Neural cell (in vitro differentiated cells): ENCODE measurements at regions not wholly inside any gene's neighbourhood (a gene's known extent, or its start where the extent isn't known, plus 50 kb on each side); places are given as distances from the start of the nearest gene placed in this dataset.

Source experiments
- H2AFZ ChIP-seq: fragments of 200-600, 300-800 bp; sonication (generic), shearing (Covaris generic); 2 replicates; pipeline ENCODE4 v1.6.0; 2014; ENCODE audit warnings: low read depth, mild to moderate bottlenecking, antibody characterized with exemption, low read length, moderate library complexity
- H3F3A ChIP-seq: fragments of 200-600 bp; shearing (Covaris generic); 2 replicates; pipeline ENCODE4 v1.6.1; 2016; ENCODE audit warnings: mild to moderate bottlenecking, moderate library complexity, mixed read lengths, antibody characterized with exemption, low read length; ENCODE audit not compliant: insufficient read depth, poor library complexity, severe bottlenecking
- H3K27ac ChIP-seq: fragments of 200-600, 300-800 bp; sonication (generic), shearing (Covaris generic); 2 replicates; pipeline ENCODE4 v1.5.1; 2014; ENCODE audit warnings: mild to moderate bottlenecking, low read length, moderate library complexity
- H3K27me3 ChIP-seq: fragments of 300-800, 200-600 bp; sonication (generic), shearing (Covaris generic); 2 replicates; pipeline ENCODE4 v1.6.0; 2014; ENCODE audit warnings: mild to moderate bottlenecking, low read depth, low read length, moderate library complexity; ENCODE audit not compliant: insufficient read depth
- H3K36me3 ChIP-seq: fragments of 300-800, 200-600 bp; sonication (generic), shearing (Covaris generic); 2 replicates; pipeline ENCODE4 v1.5.1; 2014; ENCODE audit warnings: mild to moderate bottlenecking, antibody characterized with exemption, low read length, moderate library complexity; ENCODE audit not compliant: insufficient read depth
- H3K4me2 ChIP-seq: fragments of 300-800, 200-600 bp; sonication (generic), shearing (Covaris generic); 2 replicates; pipeline ENCODE4 v1.6.0; 2014; ENCODE audit warnings: mild to moderate bottlenecking, low read length
- H3K4me3 ChIP-seq: fragments of 300-800, 200-600 bp; sonication (generic), shearing (Covaris generic); 2 replicates; pipeline ENCODE4 v1.5.1; 2014; ENCODE audit warnings: mild to moderate bottlenecking, low read length, moderate library complexity
- H3K79me2 ChIP-seq: fragments of 200-600 bp; shearing (Covaris generic); replicated peaks from 2 replicates; pipeline ENCODE4 v1.6.0; 2014; ENCODE audit warnings: mild to moderate bottlenecking, low read length, moderate library complexity; ENCODE audit not compliant: insufficient read depth
- H3K9ac ChIP-seq: fragments of 300-800, 200-600 bp; sonication (generic), shearing (Covaris generic); 2 replicates; pipeline ENCODE4 v1.6.1; 2016; ENCODE audit warnings: mild to moderate bottlenecking, low read length, mixed read lengths
- H3K9me2 ChIP-seq: fragments of 200-600 bp; shearing (Covaris generic); 2 replicates; pipeline ENCODE4 v1.6.1; 2016; ENCODE audit warnings: mild to moderate bottlenecking, low read length, mixed read lengths; ENCODE audit not compliant: insufficient read depth
- H3K9me3 ChIP-seq: fragments of 200-600, 300-800 bp; sonication (generic), shearing (Covaris generic); 2 replicates; pipeline ENCODE4 v1.6.1; 2016; ENCODE audit warnings: mild to moderate bottlenecking, mixed run types, low read length, moderate library complexity, mixed read lengths
- H4K20me1 ChIP-seq: fragments of 200-600 bp; shearing (Covaris generic); 2 replicates; pipeline ENCODE4 v1.6.1; 2016; ENCODE audit warnings: mild to moderate bottlenecking, mixed run types; ENCODE audit not compliant: insufficient read depth
- EP300 ChIP-seq: fragments of 450-650 bp; conservative IDR thresholded peaks from 2 replicates; pipeline ENCODE4 v1.6.1; 2014; ENCODE audit warnings: antibody characterized with exemption, mild to moderate bottlenecking, moderate library complexity; ENCODE audit not compliant: poor library complexity, severe bottlenecking
- EZH2 ChIP-seq: fragments of 200-600, 300-800 bp; shearing (Covaris generic), sonication (generic); IDR thresholded peaks from 2 replicates; pipeline ENCODE4 v1.6.1; 2014; ENCODE audit warnings: antibody characterized with exemption, low read length, borderline replicate concordance, mild to moderate bottlenecking; ENCODE audit not compliant: insufficient read depth, poor library complexity, severe bottlenecking
- MXI1 ChIP-seq: fragments of 450-650 bp; conservative IDR thresholded peaks from 2 replicates; pipeline ENCODE4 v1.6.1; 2014; ENCODE audit warnings: antibody characterized with exemption, mild to moderate bottlenecking; ENCODE audit not compliant: poor library complexity, severe bottlenecking
- POLR2AphosphoS5 ChIP-seq: IDR thresholded peaks from 2 replicates; pipeline ENCODE4 v1.6.1; 2012
- RAD21 ChIP-seq: fragments of 450-650 bp; conservative IDR thresholded peaks from 2 replicates; pipeline ENCODE4 v1.6.1; 2014; ENCODE audit warnings: antibody characterized with exemption, mild to moderate bottlenecking, moderate library complexity
- SMC3 ChIP-seq: fragments of 450-650 bp; conservative IDR thresholded peaks from 2 replicates; pipeline ENCODE4 v1.6.1; 2014; ENCODE audit warnings: antibody characterized with exemption, mild to moderate bottlenecking, moderate library complexity; ENCODE audit not compliant: poor library complexity
- TAF1 ChIP-seq: IDR thresholded peaks from 2 replicates; pipeline ENCODE4 v1.6.1; 2012; ENCODE audit warnings: low read depth
- TF ChIP-seq, protein P1 (sequence below): IDR thresholded peaks from 2 replicates; pipeline ENCODE4 v1.6.1; 2012; ENCODE audit warnings: borderline replicate concordance
- TF ChIP-seq, protein P2 (sequence below): fragments of 450-650 bp; IDR thresholded peaks from 2 replicates; pipeline ENCODE4 v1.5.1; 2014; ENCODE audit warnings: antibody characterized with exemption, mild to moderate bottlenecking, moderate library complexity; ENCODE audit not compliant: poor library complexity, severe bottlenecking

DNA sequence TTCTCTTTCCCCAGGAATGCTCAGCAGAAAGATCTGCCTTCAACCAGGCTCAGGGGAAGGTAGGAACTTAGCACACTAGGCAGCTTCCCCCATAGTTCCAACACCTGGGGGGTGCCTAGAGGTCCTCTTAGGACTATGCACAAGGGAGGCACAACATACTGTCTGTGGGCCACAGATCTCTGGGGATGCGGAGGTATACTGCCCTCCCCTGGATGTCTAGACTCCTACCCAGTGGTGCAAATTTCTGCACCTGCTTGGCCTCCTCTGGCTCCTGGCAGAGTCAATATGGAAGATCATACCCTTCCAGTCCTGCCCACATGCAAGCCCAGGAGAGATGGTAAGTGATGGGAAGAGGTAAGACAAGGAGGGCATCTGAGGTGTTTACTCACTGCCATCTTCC is 247.5 kb upstream of the DAPK1 start:
- H3K27ac ChIP-seq, result no peak overlapping the region
- H3K4me2 ChIP-seq, result no peak overlapping the region
- no peak for TF ChIP-seq EZH2
- TF ChIP-seq, protein P1, sequence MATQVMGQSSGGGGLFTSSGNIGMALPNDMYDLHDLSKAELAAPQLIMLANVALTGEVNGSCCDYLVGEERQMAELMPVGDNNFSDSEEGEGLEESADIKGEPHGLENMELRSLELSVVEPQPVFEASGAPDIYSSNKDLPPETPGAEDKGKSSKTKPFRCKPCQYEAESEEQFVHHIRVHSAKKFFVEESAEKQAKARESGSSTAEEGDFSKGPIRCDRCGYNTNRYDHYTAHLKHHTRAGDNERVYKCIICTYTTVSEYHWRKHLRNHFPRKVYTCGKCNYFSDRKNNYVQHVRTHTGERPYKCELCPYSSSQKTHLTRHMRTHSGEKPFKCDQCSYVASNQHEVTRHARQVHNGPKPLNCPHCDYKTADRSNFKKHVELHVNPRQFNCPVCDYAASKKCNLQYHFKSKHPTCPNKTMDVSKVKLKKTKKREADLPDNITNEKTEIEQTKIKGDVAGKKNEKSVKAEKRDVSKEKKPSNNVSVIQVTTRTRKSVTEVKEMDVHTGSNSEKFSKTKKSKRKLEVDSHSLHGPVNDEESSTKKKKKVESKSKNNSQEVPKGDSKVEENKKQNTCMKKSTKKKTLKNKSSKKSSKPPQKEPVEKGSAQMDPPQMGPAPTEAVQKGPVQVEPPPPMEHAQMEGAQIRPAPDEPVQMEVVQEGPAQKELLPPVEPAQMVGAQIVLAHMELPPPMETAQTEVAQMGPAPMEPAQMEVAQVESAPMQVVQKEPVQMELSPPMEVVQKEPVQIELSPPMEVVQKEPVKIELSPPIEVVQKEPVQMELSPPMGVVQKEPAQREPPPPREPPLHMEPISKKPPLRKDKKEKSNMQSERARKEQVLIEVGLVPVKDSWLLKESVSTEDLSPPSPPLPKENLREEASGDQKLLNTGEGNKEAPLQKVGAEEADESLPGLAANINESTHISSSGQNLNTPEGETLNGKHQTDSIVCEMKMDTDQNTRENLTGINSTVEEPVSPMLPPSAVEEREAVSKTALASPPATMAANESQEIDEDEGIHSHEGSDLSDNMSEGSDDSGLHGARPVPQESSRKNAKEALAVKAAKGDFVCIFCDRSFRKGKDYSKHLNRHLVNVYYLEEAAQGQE, result no peak
- no peak for TF ChIP-seq SMC3
- TF ChIP-seq, protein P2, sequence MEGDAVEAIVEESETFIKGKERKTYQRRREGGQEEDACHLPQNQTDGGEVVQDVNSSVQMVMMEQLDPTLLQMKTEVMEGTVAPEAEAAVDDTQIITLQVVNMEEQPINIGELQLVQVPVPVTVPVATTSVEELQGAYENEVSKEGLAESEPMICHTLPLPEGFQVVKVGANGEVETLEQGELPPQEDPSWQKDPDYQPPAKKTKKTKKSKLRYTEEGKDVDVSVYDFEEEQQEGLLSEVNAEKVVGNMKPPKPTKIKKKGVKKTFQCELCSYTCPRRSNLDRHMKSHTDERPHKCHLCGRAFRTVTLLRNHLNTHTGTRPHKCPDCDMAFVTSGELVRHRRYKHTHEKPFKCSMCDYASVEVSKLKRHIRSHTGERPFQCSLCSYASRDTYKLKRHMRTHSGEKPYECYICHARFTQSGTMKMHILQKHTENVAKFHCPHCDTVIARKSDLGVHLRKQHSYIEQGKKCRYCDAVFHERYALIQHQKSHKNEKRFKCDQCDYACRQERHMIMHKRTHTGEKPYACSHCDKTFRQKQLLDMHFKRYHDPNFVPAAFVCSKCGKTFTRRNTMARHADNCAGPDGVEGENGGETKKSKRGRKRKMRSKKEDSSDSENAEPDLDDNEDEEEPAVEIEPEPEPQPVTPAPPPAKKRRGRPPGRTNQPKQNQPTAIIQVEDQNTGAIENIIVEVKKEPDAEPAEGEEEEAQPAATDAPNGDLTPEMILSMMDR, result no peak
- no peak for TF ChIP-seq TAF1
- no peak for TF ChIP-seq MXI1
- TF ChIP-seq EP300, result no peak
- no peak for TF ChIP-seq POLR2AphosphoS5
- TF ChIP-seq RAD21, result no peak
- no peak overlapping the region for H3K9ac ChIP-seq
- no peaks in the 10 kb centered on the region for H3K79me2 ChIP-seq
- no peaks in the 10 kb centered on the region for H3F3A ChIP-seq
- H3K36me3 ChIP-seq, result no peaks in the 10 kb centered on the region
- H3K4me3 ChIP-seq, result no peak overlapping the region
- no peaks in the 10 kb centered on the region for H3K27me3 ChIP-seq
- no peaks in the 10 kb centered on the region for H3K9me2 ChIP-seq
- no peaks in the 10 kb centered on the region for H3K9me3 ChIP-seq
- no peaks in the 10 kb centered on the region for H4K20me1 ChIP-seq
- H2AFZ ChIP-seq, result no peak overlapping the region

DNA sequence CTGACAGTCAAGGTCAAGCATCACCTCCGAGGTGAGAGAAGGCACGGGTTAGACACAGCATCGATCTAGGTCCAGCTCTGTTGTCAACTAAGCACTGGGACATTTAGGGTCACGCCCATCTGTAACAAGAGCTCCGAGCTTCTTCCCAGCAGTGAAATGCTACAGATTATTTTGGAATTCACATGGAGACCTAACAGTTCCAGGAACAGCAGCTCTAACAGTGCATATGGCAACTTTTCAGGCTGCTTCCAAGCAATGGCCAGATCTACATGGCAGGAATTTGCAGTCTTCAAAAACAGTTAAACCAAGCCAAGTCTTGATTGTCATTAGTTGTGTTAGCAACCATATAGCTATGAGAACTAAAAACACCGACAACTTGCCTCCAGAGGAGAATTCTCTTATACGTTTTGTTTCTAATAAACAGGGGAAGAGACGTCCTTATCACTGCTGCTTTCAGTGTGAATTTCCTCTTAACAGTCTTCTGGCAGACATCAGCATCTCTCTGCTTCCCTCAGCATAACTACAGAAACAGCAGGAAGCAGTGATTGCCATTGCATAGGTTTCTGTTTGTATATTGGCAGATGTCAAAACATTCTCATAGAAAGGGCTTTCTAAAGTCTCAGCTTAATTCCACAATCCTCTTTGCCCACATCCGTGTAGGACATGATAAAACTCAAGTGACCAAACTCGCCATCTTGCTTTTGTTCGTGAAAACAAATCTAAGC is 242.1 kb upstream of the DAPK1 start:
- Histone ChIP-seq H3F3A (no peaks in the 10 kb centered on the region), H3K36me3 (no peaks in the 10 kb centered on the region), H3K79me2 (no peaks in the 10 kb centered on the region), H2AFZ (no peak overlapping the region), H3K27ac (no peak overlapping the region), H3K9me3 (no peaks in the 10 kb centered on the region), H3K27me3 (no peaks in the 10 kb centered on the region), H3K4me2 (peak overlapping the region; percentile 28), H3K9ac (no peak overlapping the region), H4K20me1 (no peaks in the 10 kb centered on the region), H3K9me2 (no peaks in the 10 kb centered on the region), H3K4me3 (peak overlapping the region; percentile 44)
- no peak for TF ChIP-seq RAD21
- TF ChIP-seq MXI1, result no peak
- TF ChIP-seq, protein P2, result no peak
- TF ChIP-seq EZH2, result no peak
- peak; percentile 87 for TF ChIP-seq EP300
- no peak for TF ChIP-seq TAF1
- TF ChIP-seq, protein P1, result peak; percentile 35
- TF ChIP-seq SMC3, result no peak
- TF ChIP-seq POLR2AphosphoS5, result peak; percentile 88
